CD4-positive, alpha-beta T cell treated with Interleukin-12 subunit alpha and Interleukin-12 subunit beta, for 1 hour (primary cell): ENCODE measurements at regions not wholly inside any gene's neighbourhood (a gene's known extent, or its start where the extent isn't known, plus 50 kb on each side); places are given as distances from the start of the nearest gene placed in this dataset.
"Not testable (repeated sequence)": the region's sequence is repeated elsewhere in the genome, so short reads cannot be mapped to it uniquely, and the experiment has no call there.

Source experiments
- DNase-seq: peaks from one replicate; pipeline ENCODE4 v3.0.0-alpha.2; 2020

DNA sequence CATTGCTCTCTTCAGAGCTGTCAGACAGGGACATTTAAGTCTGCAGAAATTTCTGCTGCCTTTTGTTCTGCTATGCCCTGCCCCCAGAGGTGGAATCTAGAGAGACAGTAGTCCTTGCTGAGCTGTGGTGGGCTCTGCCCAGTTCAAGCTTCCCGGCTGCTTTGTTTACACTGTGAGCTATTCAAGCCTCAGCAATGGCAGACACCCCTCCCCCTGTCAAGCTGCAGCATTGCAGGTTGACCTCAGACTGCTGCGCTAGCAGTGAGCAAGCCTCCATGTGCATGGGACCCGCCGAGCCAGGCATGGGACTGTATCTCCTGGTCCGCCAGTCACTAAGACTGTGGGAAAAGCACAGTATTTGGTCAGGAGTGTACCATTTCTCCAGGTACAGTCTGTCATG, 53.6 kb upstream of the MAPK10 start:
- DNase-seq, result not testable (repeated sequence)

DNA sequence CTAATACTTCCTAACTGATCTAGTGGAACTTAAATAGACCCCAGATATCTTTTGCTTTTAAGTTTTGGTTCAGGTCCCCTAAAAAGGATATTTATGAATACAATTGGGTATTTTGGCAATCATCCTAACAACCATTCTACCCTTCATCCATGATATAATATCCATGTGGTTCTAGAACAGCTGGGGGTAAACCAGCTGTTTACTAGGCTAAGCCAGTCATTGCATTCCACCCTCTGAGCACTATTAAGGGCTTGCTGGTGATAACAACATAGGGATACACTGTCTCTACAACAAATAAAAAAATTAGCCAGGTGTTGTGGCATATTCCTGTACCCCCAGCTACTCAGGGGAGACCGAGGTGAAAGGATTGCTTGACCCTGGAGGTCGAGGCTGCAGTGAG, 54.8 kb upstream of the MAPK10 start:
- no peak for DNase-seq

DNA sequence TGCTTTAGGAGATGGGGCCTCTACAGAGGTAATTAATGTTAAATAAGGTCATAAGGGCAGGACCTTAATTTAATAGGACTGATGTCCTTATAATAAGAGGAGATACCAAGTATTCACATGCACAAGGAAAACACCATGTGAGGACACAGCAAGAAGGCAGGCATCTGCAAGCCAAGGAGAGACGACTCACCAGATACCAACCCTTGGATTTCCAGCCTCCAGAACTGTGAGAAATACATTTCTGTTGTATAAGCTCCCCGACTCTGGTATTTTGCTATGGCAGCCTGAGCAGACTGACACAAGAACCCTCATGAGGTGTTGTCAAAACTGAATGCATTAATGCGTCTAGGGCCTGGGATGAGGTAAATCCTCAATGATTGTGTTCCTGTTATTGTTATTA, 56.2 kb upstream of the MAPK10 start:
- no peak for DNase-seq

DNA sequence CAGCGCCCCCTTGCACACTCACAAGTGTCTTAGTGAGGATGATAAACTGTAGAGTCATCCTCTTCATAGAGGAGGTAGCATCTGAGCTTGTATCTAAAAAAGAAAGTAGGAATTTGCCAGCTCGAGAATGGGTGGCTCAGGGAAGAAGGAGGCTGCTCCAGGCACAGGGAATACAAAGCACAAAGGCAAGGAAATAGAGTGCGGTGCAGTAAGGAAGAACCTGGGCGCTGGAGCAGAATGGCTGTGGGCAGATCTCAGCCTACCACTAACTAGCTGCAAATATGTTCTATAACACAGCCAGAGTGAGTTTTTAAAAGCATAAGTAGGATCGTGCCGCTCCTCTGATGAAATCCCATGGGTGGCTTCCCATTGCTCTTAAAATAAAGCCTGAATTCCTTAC, 61.6 kb upstream of the MAPK10 start:
- no peak for DNase-seq

DNA sequence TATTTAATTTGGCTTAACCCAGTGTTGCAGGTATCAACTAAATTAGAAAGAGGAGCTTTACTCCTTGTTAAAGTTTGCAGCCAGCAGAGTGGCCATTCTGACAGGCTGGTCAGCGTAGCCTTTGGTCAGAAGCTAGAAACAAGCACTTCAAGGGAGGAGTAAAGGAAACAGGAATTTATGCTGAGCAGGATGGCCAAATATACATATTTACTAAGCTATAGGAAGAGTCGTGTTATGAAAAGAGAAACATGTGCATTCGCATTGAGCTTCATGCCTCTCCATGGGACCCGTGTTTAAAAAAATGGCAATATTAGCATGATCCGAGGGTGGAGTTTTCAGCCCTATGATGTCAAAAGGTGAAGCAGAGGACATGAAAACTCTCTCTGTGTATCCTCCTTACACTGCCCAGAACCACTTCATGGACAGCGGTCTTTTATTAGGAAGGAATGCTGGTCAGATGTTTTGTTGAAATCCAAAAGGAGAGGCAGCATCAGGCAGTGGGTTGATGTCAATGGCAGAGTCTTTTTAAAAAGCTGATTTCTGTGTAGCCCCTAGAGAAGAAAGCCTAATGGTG, 71.8 kb upstream of the MAPK10 start:
- no peak for DNase-seq

DNA sequence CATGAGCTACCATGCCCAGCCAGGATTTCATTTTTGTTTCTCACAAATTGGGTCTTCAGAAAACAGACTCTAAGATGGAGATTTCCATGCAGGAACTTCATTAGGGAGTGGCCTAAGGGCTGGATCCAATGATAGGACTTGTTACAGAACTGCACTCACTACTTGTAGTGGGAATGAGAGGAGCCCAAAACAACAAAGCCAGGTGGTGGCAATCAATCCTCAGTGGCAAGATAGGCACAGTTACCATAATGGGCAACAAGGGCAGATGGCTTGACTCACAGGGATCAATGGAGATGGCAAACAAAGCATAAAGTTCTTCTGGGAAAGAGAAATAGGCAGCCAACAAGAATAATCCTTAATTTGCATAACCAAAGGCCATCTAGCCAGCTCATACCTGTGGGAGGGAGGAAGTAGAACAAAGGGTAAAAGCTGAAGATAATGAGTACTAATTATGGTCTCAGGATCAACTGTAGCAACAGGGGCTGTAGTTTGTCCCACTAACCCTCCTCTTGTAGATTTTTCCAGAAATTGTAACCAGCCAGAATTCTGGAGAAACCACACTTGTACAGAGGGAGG, 72.8 kb upstream of the MAPK10 start:
- no peak for DNase-seq

DNA sequence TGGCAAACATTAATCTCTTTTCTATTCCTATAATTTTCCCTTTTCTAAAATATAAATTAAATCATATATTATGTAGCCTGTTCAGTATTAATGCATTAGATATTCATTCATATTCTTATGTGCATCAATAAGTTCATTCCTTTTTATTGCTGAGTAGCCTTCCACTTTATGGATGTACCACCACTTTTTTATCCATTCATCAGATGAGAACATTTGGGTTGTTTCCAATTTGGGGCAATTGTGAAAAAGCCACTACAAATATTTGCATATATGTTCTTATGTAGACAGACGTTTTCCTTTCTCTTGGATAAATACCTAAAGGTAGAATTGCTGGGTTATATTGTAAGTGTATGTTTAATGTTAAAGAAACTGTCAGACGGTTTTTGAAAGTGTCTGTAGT, 79.4 kb upstream of the MAPK10 start:
- DNase-seq, result no peak

DNA sequence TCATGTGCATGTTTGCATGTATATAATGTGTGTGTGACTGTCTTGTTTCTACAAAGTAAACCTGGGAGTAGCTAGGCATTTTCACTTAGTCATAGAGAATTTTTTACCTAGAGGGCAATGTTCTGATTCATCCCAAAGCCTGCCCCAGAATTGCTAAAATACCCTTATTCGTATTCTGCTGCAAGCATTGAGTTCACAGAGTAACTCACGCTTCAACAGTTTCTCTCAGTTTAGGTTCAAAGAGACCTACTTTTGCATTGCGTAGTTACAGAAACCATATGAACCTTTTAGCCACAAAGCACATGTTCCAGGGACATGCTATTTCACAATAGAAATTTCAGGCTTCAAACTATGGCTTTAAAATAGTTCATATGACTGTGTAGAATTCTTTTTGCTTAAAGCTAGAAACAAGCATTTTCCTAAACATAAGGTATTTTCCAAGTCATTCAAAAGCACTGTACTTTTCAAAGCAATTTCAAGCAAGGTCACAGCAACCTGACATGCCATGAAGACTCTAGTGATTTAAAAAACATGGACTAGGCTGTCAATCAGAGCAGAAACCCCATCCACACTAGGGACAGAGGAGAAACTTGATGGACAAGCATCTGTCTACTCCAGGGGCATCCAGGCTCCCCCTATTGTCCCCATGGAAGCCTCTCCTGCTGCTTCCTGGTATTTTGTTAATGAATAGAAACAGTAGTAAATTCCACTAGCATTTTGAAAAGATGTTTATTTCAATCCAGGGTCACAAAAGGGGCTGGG, 81.5 kb upstream of the MAPK10 start:
- no peak for DNase-seq

DNA sequence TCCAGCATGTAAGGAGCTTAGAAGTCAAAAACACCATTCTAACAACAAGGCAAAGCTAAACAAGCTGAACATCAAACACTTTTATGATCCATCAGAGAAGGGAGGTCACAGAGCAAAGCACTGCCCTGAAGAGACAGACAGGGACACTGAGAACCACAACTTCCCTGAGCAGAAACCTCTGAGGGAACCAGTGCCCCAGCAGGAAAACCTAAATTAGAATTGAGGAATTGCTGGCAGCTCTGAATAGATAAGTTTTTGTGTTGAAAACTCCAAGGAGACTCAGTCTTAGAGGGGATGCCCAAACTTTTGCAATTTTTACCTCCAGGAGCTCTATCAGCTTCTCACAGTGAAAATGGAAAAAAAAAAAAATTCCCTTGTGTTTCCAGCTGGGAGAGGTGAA, 83.0 kb upstream of the MAPK10 start:
- DNase-seq, result no peak

DNA sequence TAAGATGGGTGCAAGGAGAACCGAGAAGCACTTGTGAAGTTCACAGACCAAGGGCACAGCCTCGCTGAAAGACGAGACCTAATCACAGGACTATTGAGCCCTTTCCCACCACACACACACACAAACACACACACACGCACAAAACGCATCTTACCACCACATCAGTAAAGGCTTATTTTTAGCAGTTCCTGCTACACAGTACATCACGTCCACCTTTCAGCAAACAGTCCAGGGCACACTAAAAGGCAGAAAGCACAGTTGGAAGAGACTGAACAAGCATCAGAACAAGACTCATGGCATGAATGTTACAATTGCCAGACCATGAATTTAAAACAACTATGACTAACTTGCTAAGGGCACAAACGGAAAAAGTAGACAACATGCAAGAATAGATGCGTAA, 83.6 kb upstream of the MAPK10 start:
- no peak for DNase-seq

DNA sequence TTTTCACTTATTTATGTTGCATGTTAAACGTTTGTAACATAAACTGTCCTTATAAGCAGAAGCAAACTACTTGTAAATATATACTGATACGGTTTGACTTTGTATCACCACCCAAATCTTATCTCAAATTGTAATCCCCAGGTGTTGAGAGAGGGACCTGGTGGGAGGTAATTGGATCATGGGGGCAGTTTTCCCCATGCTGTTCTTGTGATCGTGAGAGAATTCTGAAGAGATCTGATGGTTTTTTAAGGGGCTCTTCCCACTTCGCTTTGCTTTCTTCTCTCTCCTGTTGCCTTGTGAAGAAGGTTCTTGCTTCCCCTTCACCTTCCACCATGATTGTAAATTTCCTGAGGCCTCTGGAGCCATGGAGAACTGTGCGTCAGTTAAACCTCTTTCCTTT, 87.1 kb upstream of the MAPK10 start:
- DNase-seq, result no peak

DNA sequence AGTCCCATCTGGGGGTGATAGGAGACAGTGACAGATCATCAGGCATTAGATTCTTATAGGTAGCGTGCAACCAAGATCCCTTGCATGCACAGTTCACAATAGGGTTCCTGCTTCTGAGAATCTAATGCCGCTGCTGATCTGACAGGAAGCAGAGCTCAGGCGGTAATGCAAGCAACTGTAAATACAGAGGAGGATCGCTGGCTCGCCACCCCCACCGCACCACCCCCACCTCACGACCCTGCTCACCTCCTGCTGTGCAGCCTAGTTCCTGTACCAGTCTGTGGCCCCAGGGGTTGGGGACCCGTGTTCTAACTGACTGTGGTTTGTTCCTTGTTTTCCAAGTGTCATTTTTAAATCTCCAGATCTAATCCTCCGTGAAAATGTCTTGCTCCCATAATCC, 89.0 kb upstream of the MAPK10 start:
- DNase-seq, result no peak

DNA sequence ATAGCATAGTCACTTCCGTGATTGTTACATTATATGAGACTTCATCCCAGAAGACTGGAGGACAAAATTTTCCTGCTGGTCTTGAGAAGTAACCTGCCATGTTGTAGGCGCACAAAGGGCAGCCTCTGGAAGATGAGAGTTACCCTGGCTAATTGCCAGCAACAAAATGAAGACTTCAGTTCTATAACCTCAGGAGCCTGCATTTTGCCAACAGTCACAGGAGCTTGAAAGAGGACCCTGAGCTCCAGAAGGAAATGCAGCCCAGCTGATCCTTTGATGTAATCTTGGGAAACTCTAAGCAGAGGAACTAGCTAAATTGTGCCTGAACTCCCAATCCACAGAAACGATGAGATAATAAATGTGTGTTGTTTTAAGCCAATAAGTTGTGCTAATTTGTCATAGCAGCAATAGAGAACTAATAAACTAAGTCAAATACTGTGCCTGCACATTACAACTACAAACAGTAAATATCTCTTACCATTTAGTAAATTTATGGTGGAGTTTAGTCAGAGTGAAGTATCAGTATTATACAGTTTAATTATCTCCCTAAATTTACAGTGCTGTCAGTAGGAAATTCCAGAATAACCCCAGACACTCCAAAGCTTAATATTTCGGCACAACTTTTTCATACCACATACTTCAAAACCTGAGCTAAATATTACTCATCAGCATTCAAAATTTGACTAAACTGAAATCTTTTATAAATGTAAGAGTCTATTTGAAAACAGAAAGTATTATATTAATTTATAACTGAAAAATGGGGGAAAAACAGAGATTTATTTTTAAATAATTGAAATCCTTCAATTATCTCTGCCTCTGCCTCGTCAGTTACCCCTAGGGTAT, 90.1 kb upstream of the MAPK10 start:
- no peak for DNase-seq

DNA sequence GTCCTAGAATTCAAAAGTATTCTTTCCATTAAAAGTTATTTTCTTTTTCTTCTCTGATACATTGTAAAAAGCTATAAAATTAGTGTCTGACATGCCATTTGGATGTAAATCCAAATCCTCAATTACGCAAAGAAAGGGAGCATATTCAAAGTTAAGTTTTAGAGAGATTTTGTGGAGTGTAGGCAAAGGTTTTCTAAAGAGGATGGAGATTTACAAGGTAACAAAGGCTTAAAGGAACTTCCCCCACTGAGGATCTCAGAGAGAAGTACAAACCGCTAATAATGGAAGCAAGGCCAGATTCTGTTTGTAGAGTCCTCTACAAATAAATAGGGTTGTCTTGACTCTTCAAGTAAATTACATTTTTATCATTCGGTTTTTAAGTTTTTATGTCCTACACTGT, 91.0 kb upstream of the MAPK10 start:
- no peak for DNase-seq

DNA sequence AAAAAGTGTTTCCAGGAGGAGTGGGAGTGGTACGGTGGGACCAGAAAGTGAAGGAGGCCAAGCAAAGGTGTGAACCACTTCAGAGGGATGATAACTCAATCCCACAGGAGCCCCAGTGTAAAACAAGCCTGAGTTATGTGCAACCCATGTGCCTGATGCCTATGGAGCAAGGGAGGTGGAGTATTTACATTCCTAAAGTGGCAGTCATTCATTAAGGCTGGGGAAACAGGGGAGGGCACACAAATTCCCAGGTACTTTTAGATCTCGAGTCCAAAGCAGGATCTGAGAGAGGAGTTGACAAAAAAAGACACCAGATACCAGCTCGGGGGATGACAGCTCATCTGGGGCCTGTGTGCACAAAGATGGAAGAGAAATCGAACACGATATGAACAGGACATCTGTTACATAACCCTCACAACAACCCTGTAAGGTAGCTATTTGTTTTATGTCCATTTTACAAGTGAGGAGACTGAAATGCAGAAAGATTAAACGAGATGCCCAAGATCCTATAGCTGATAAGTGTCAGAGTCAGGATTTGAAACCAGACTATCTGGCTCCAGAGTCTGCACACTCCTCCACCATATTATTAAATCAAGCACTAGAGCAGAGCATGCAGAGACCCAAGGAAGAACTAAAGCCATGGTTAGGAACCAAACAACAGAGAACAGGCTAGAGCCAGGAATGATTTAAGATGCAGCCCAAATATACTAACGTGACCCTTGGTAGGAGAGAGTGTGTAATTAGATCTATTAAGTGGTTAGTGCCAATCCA, 91.9 kb upstream of the MAPK10 start:
- DNase-seq, result no peak

DNA sequence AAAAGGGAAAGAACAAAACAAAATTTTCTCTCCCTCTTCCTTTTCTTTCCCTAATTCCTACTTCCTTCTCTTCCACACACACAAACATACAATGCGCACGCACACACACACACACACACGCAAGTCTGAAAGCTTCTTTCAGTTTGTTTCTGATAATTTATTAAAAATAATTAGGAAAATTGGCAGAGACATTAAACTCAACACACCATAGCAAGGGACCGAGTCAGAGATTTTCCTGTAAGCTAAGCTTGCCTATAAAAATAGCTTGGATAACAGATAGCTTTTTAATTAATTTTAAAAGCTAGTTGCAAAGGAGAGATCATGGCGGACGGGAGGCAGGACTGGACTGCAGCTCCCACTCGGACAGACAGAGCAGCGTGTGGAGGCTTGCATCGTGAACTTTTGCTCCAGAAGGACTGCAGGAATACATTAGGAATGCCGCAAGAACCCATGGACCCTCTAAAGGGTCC, 92.6 kb upstream of the MAPK10 start:
- DNase-seq, result no peak

DNA sequence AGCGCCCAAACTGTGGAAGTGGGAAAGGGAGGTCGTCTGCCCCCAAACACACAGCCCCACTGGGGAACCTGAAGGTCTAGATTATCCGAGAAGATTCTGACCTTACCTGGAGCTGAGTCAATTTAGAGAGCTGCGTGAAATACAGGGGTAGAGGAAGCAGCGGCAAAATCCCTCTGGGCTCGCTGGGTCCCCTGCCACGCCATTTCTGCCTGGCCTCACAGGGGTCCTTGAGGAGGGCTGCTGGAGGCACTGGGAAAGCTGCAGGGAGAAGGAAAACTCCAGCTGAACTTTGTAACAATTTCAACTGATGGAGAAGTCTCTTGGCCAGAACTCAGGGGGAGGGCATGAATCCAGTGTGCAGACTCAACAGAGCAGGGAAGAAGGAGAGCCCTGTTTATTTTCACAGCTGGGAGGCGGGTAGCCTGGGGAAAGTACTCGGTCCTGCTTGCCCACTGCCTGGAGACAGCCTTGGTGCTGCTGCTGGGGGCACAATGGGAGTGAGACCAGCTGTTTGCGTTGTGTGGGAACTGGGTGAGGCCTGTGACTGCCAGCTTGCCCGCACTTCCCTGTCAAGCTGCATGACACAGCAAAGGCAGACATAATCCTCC, 93.2 kb upstream of the MAPK10 start:
- no peak for DNase-seq

DNA sequence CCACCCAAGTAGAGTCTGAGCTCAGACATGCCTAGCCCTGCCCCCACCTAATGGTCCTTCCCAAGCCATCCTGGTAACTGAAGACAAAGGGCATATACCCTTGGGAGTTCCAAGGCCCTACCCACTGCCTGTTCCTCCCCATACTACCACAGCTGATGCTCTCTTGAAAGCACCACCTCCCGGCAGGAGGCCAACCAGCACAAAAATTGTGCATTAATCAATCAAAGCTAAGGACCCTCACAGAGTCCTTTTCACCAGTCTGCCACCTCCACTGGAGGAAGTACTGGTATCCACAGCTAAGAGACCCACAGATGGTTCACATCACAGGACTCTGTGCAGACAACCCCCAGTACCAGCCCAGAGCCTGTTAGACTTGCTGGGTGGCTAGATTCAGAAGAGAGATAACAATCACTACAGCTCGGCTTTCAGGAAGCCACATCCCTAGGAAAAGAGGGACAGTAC, 93.8 kb upstream of the MAPK10 start:
- DNase-seq, result not testable (repeated sequence)

DNA sequence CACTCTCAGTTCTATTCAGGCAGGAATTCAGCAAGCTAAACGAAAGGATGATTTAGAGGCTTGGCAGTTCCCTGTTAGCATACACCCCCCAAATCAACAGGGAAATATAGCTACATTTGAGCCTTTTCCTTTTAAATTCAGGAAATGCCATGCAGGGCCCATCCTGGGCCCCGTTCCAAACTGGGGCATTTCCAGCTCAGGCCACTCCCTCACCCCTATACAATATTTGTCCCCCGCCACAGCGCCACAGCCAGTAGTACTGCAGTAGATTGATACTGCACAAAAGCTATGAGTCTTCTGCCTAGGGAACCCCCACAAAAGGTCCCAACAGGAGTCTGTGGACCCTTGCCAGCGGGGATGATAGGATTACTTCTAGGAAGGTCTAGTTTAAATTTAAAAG, 102.0 kb upstream of the MAPK10 start:
- no peak for DNase-seq

DNA sequence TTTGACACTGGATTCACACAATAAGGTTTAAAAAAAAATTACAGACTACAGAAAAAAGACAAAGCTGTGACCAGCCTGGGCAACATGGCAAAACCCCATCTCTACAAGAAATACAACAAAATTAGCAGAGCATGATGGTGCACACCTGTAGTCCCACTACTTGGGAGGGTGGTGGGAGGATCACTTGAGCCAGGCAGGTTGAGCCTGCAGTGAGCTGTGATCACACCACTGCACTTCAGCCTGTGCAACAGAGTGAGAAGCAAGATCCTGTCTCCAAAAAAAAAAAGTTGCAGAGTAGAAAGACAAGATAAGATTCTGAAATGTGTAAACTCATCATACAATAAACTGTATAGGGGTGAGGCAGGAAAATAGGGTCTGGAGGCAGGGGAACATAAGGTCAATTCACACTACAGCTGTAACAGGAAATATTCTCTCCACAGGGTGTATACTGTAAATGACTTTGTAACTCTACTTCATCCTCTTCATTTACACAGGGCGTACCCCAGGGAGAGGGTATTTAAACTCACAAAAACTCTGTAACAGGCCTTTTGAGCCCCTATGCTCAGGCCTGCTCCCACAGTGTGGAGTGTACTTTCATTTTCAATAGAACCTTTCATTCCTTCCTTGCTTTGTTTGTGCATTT, 112.6 kb upstream of the MAPK10 start:
- no peak for DNase-seq

DNA sequence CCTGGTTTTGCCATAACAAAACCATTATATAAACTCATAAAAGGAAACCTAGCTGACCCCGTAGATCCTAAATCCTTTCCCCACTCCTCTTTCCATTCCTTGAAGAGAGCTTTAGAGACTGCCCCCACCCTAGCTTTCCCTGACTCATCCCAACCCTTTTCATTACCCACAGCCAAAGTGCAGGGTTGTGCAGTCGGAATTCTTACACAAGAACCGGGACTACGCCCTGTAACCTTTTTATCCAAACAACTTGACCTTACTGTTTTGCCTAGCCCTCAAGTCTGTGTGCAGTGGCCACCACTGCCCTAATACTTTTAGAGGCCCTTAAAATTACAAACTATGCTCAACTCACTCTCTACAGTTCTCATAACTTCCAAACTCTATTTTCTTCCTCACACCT, 116.0 kb upstream of the PTPN13 start:
- DNase-seq, result not testable (repeated sequence)

DNA sequence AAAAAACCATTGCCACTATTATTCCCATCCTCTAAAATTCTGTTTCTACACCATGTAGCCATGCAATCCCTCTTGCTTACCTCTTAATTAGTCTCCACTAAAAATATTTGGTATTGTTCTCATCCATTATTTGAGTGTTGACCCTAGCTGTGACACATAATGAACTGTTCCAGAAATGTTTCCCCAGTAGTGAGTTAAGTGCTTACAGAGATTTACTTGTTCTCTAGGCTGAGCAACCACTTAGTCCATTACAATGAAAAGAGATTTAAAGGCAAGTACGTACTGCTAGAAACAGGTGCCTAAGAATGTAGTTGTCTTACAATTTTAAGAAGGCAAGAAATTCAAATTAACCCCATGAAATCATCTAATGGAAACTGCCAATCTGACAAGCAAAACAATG, 112.7 kb upstream of the PTPN13 start:
- no peak for DNase-seq
